Loucy (cell line): ENCODE measurements at regions not wholly inside any gene's neighbourhood (a gene's known extent, or its start where the extent isn't known, plus 50 kb on each side); places are given as distances from the start of the nearest gene placed in this dataset.

Experiments
- H2AFZ ChIP-seq: fragments of 200-600 bp; sonication (generic); 2 replicates; pipeline ENCODE4 v1.6.0; 2016; ENCODE audit warnings: antibody characterized with exemption, mild to moderate bottlenecking, low read length, moderate library complexity
- H3F3A ChIP-seq: fragments of 200-600 bp; 2 replicates; pipeline ENCODE4 v1.6.0; 2016; ENCODE audit warnings: antibody characterized with exemption, low read depth, mild to moderate bottlenecking
- H3K27me3 ChIP-seq: fragments of 200-600 bp; sonication (generic); 2 replicates; pipeline ENCODE4 v1.6.1; 2014; ENCODE audit warnings: low read length, mild to moderate bottlenecking; ENCODE audit not compliant: insufficient read depth, poor library complexity, severe bottlenecking
- H3K36me3 ChIP-seq: fragments of 200-600 bp; sonication (generic); 2 replicates; pipeline ENCODE4 v1.6.1; 2016; ENCODE audit warnings: low read length; ENCODE audit not compliant: insufficient read depth
- H3K4me1 ChIP-seq: fragments of 200-600 bp; sonication (generic); 2 replicates; pipeline ENCODE4 v1.5.1; 2014; ENCODE audit warnings: low read length, mild to moderate bottlenecking; ENCODE audit not compliant: insufficient read depth, poor library complexity, severe bottlenecking
- H3K4me2 ChIP-seq: fragments of 200-600 bp; sonication (generic); 2 replicates; pipeline ENCODE4 v1.6.0; 2014; ENCODE audit warnings: antibody characterized with exemption, low read length, low read depth, mild to moderate bottlenecking; ENCODE audit not compliant: poor library complexity, severe bottlenecking
- H3K4me3 ChIP-seq: fragments of 200-600 bp; sonication (generic); 2 replicates; pipeline ENCODE4 v1.5.1; 2014; ENCODE audit warnings: low read length, mild to moderate bottlenecking, mixed read lengths; ENCODE audit not compliant: poor library complexity, severe bottlenecking
- H3K79me2 ChIP-seq: fragments of 200-600 bp; sonication (generic); 2 replicates; pipeline ENCODE4 v1.6.1; 2014; ENCODE audit warnings: low read length; ENCODE audit not compliant: insufficient read depth
- H3K9ac ChIP-seq: fragments of 200-600 bp; sonication (generic); 2 replicates; pipeline ENCODE4 v1.6.0; 2014; ENCODE audit warnings: mild to moderate bottlenecking, low read depth, low read length, moderate library complexity; ENCODE audit not compliant: poor library complexity, severe bottlenecking
- H3K9me2 ChIP-seq: fragments of 200-600 bp; sonication (generic); replicated peaks from 2 replicates; pipeline ENCODE4 v1.6.1; 2016; ENCODE audit warnings: low read depth, low read length, mixed read lengths
- H3K9me3 ChIP-seq: fragments of 200-600 bp; sonication (generic); 2 replicates; pipeline ENCODE4 v1.6.1; 2014; ENCODE audit warnings: mild to moderate bottlenecking, antibody characterized with exemption, low read length, low read depth; ENCODE audit not compliant: insufficient read depth
- H4K20me1 ChIP-seq: fragments of 200-600 bp; sonication (generic); 2 replicates; pipeline ENCODE4 v1.6.0; 2014; ENCODE audit warnings: antibody characterized with exemption, low read length, mild to moderate bottlenecking; ENCODE audit not compliant: insufficient read depth, poor library complexity, severe bottlenecking
- CTCF ChIP-seq: fragments of 200-600 bp; sonication (generic); conservative IDR thresholded peaks from 2 replicates; pipeline ENCODE4 v1.5.1; 2014; ENCODE audit warnings: mild to moderate bottlenecking, antibody characterized with exemption, low read length
- EZH2phosphoT487 ChIP-seq: fragments of 200-600 bp; IDR thresholded peaks from 2 replicates; pipeline ENCODE4 v1.6.1; 2018; ENCODE audit warnings: antibody characterized with exemption, mild to moderate bottlenecking, moderate library complexity, borderline replicate concordance

GRCh38 chr1:172895761-172896160 is 155.0 kb downstream of the TNFSF18 start:
- Histone ChIP-seq H3K9me2 (no peaks in the 10 kb centered on the region), H3K36me3 (no peaks in the 10 kb centered on the region), H3K27me3 (no peaks in the 10 kb centered on the region), H3K4me3 (peak overlapping the region; percentile 65), H3K4me1 (peaks cover 45% of the 10 kb centered on the region), H3K9ac (peak overlapping the region; percentile 42), H3K4me2 (peak overlapping the region; percentile 67), H3F3A (peaks cover 5% of the 10 kb centered on the region; the same call in 1 of the 2 replicates), H3K9me3 (no peaks in the 10 kb centered on the region), H3K79me2 (no peaks in the 10 kb centered on the region), H2AFZ (peak overlapping the region; percentile 37; the same call in 1 of the 2 replicates), H4K20me1 (no peaks in the 10 kb centered on the region)
- no peak for TF ChIP-seq EZH2phosphoT487
- no peak for TF ChIP-seq CTCF

DNA sequence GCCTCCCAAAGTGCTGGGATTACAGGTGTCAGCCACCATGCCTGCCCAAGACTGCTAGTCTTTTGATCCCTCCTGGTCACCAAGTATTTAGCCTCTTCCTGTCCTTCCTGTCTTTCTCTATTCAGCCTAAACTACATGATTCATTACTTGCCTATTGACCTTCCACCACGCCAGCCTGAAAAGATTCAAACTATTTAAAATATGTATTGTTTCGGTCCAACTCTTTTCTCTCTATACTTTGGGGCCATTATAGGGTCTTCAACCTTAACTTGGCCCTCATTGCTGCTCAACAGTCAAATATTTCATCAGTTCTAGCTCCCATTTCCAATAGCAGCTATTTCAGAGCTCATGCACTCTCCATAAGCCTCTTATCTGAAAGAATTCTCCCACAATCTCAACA is 153.0 kb downstream of the TNFSF18 start:
- no peaks in the 10 kb centered on the region for H4K20me1 ChIP-seq
- no peak overlapping the region for H2AFZ ChIP-seq
- H3K36me3 ChIP-seq = no peaks in the 10 kb centered on the region
- no peaks in the 10 kb centered on the region for H3K27me3 ChIP-seq
- no peaks in the 10 kb centered on the region for H3K9me3 ChIP-seq
- H3K4me3 ChIP-seq = no peak overlapping the region
- H3K79me2 ChIP-seq = no peaks in the 10 kb centered on the region
- peaks cover 58% of the 10 kb centered on the region for H3K4me1 ChIP-seq
- H3K4me2 ChIP-seq = no peak overlapping the region
- peaks cover 5% of the 10 kb centered on the region; the same call in 1 of the 2 replicates for H3F3A ChIP-seq
- no peak overlapping the region for H3K9ac ChIP-seq
- TF ChIP-seq CTCF (no peak), EZH2phosphoT487 (no peak)
- H3K9me2 ChIP-seq = no peaks in the 10 kb centered on the region

DNA sequence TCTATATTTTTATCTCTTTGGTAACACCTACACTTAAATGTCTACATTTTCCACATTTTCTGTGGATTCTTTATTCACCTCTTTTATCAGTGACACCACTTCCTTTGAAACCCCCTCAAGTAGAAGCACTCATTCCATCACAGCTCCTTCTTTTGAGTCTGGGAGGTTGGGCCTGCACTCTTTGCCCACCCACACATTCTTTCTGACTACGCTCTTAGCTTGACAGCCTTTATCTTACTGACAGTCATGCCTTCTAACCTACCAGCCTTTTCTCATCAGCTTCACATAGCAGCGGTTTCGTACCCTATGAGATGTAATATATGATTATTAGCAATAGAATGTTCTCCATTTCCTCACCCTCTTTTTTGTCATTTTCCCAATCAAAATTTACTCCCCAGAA is 151.9 kb downstream of the TNFSF18 start:
- no peaks in the 10 kb centered on the region for H3K79me2 ChIP-seq
- TF ChIP-seq EZH2phosphoT487 (no peak), CTCF (no peak)
- H3K9me3 ChIP-seq = no peaks in the 10 kb centered on the region
- no peaks in the 10 kb centered on the region for H4K20me1 ChIP-seq
- H3K9ac ChIP-seq = no peak overlapping the region
- H2AFZ ChIP-seq = no peak overlapping the region
- no peaks in the 10 kb centered on the region for H3K9me2 ChIP-seq
- H3K27me3 ChIP-seq = no peaks in the 10 kb centered on the region
- no peaks in the 10 kb centered on the region for H3K36me3 ChIP-seq
- H3F3A ChIP-seq = peaks cover 5% of the 10 kb centered on the region; the same call in 1 of the 2 replicates
- peaks cover 66% of the 10 kb centered on the region for H3K4me1 ChIP-seq
- no peak overlapping the region for H3K4me3 ChIP-seq
- no peak overlapping the region for H3K4me2 ChIP-seq
